ENCODE measurements at regions not wholly inside any gene's neighbourhood (a gene's known extent, or its start where the extent isn't known, plus 50 kb on each side); places are given as distances from the start of the nearest gene placed in this dataset.
"Not testable (repeated sequence)": the region's sequence is repeated elsewhere in the genome, so short reads cannot be mapped to it uniquely, and the experiment has no call there.

DNA sequence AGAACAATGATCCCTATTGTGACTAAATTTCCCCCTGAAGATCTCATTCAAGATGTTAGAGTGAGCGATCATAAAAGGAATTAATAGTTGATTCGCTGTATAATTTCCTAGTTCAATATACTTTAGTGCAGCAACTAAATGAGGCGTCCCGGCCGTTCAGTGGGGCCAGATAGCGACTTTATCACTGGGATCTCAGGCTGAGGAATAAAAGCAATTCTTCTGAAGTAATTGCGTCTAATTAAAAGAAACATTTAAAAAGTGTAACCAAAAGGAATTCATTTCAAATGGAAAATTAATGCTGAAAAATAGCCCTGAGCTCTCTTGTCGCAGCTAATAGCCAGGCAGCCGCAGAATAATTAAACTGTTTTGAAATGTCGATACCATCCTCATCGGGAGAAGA is 82.2 kb upstream of the TOP1 start:
- H3K27ac ChIP-seq (ENCODE audit: low read depth, low read length, severe bottlenecking), result no peak overlapping the region
- no peaks in the 10 kb centered on the region for H3K9me3 ChIP-seq (ENCODE audit: control insufficient read depth, low read length)
- H3K36me3 ChIP-seq (ENCODE audit: control insufficient read depth, insufficient read depth, low read length), result no peaks in the 10 kb centered on the region

GRCh38 chr20:40948465-40949267 is 80.0 kb upstream of the TOP1 start:
- Histone ChIP-seq H3K9me3 (ENCODE audit: control insufficient read depth, low read length) (peaks cover under 1% of the 10 kb centered on the region), H3K4me3 (ENCODE audit: extremely low read depth, insufficient read depth, low read length, poor library complexity, severe bottlenecking) (no peak overlapping the region), H3K4me1 (ENCODE audit: control insufficient read depth, insufficient read depth, low read length, poor library complexity, severe bottlenecking) (peaks cover 5% of the 10 kb centered on the region), H3K27ac (ENCODE audit: low read depth, low read length, severe bottlenecking) (no peak overlapping the region), H3K36me3 (ENCODE audit: control insufficient read depth, insufficient read depth, low read length) (no peaks in the 10 kb centered on the region)
- WGBS, 2 experiments (ENCODE audit: insufficient coverage in 2 of 2), result 83 to 95% methylated on average over 4 of the region's 8 CpGs

More for the DNA sequence above, 82.2 kb upstream of the TOP1 start:
- WGBS, 2 experiments (ENCODE audit: insufficient coverage in 2 of 2), result 85 to 94% methylated on average over 4 to 7 of the region's 11 CpGs
- Histone ChIP-seq H3K4me1 (ENCODE audit: control insufficient read depth, insufficient read depth, low read length, poor library complexity, severe bottlenecking) (peaks cover 5% of the 10 kb centered on the region), H3K4me3 (ENCODE audit: extremely low read depth, insufficient read depth, low read length, poor library complexity, severe bottlenecking) (no peak overlapping the region)

GRCh38 chr20:40949346-40949745 is 79.3 kb upstream of the TOP1 start:
- peaks cover 5% of the 10 kb centered on the region for H3K9me3 ChIP-seq (ENCODE audit: control insufficient read depth, low read length)
- H3K36me3 ChIP-seq (ENCODE audit: control insufficient read depth, insufficient read depth, low read length), result no peaks in the 10 kb centered on the region
- peaks cover 5% of the 10 kb centered on the region for H3K4me1 ChIP-seq (ENCODE audit: control insufficient read depth, insufficient read depth, low read length, poor library complexity, severe bottlenecking)
- no peak overlapping the region for H3K27ac ChIP-seq (ENCODE audit: low read depth, low read length, severe bottlenecking)
- no peak overlapping the region for H3K4me3 ChIP-seq (ENCODE audit: extremely low read depth, insufficient read depth, low read length, poor library complexity, severe bottlenecking)
- 88 to 100% methylated on average over 1 of the region's 2 CpGs for WGBS, 2 experiments (ENCODE audit: insufficient coverage in 2 of 2)

DNA sequence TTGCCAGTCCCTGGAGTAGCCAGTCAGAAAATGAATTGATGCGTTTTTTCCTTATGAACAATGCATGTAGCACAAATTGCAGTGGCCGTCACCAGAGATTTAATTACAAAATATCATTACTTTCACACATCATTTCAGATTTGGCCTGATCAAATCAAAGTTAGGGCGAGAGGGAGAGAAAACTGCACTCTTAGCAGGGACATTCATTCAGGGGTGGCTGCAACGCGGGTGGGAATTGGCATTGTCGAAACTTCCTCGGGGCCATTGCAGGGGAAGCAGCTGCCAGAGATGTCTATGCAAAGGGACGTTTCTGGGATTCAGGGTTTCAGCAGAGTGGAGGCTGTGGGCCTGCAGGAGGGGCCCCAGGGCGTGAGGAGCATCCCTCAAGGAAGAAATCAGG is 76.5 kb upstream of the TOP1 start:
- no peak overlapping the region for H3K4me3 ChIP-seq (ENCODE audit: extremely low read depth, insufficient read depth, low read length, poor library complexity, severe bottlenecking)
- 62 to 63% methylated on average over 8 of the region's 9 CpGs for WGBS, 2 experiments (ENCODE audit: insufficient coverage in 2 of 2)
- H3K27ac ChIP-seq (ENCODE audit: low read depth, low read length, severe bottlenecking), result no peak overlapping the region
- H3K36me3 ChIP-seq (ENCODE audit: control insufficient read depth, insufficient read depth, low read length), result no peaks in the 10 kb centered on the region
- H3K9me3 ChIP-seq (ENCODE audit: control insufficient read depth, low read length), result peaks cover 5% of the 10 kb centered on the region
- peaks cover 5% of the 10 kb centered on the region for H3K4me1 ChIP-seq (ENCODE audit: control insufficient read depth, insufficient read depth, low read length, poor library complexity, severe bottlenecking)

DNA sequence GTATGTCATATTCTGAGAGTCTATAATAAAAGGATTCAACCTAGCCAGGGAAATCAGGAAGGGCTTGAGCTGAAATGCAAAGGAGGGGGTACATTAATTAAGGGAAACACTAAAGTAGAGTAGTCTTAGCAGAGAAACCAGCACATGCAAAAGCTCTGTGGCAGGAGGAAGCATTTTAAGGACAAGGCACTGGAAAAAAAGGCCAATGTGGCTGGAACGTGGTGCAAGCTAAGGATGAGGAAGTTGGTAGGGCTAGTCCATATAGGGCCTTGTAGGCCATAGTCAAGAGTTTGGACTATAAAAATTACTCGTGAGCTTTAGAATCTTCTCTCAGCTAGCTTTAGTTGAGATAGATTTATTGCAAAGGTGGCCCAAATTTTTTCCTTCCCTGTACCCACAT is 75.2 kb upstream of the TOP1 start:
- WGBS, 2 experiments (ENCODE audit: insufficient coverage in 2 of 2), result 100% methylated on average over 1 of the region's 2 CpGs
- Histone ChIP-seq H3K4me1 (ENCODE audit: control insufficient read depth, insufficient read depth, low read length, poor library complexity, severe bottlenecking) (peaks cover 4% of the 10 kb centered on the region), H3K4me3 (ENCODE audit: extremely low read depth, insufficient read depth, low read length, poor library complexity, severe bottlenecking) (no peak overlapping the region), H3K36me3 (ENCODE audit: control insufficient read depth, insufficient read depth, low read length) (no peaks in the 10 kb centered on the region), H3K27ac (ENCODE audit: low read depth, low read length, severe bottlenecking) (no peak overlapping the region), H3K9me3 (ENCODE audit: control insufficient read depth, low read length) (peaks cover 5% of the 10 kb centered on the region)

DNA sequence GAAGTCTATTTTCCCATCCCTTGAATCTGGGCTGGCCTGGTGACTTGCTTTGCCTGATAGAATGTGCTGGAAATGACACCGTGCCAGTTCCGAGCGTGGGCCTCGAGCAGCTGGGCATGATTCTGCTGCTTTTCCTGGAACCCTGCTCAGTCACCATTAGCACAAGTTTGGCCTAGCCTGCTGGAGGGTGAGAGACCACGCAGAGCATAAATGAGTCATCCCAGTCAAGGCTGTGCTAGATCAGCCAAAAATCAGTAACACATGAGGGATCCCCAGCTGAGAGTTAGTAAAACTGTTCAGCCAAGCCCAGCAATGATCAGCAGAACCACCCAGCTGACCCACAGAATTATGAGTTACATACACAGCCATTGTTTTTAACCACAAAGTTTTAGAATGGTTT is 74.8 kb upstream of the TOP1 start:
- peaks cover 5% of the 10 kb centered on the region for H3K9me3 ChIP-seq (ENCODE audit: control insufficient read depth, low read length)
- 91 to 98% methylated on average over 5 of the region's 5 CpGs for WGBS, 2 experiments (ENCODE audit: insufficient coverage in 2 of 2)
- H3K4me1 ChIP-seq (ENCODE audit: control insufficient read depth, insufficient read depth, low read length, poor library complexity, severe bottlenecking), result no peaks in the 10 kb centered on the region
- no peaks in the 10 kb centered on the region for H3K36me3 ChIP-seq (ENCODE audit: control insufficient read depth, insufficient read depth, low read length)
- H3K27ac ChIP-seq (ENCODE audit: low read depth, low read length, severe bottlenecking), result no peak overlapping the region
- no peak overlapping the region for H3K4me3 ChIP-seq (ENCODE audit: extremely low read depth, insufficient read depth, low read length, poor library complexity, severe bottlenecking)

GRCh38 chr20:40954521-40955165 is 74.0 kb upstream of the TOP1 start:
- WGBS, 2 experiments (ENCODE audit: insufficient coverage in 2 of 2), result 94 to 98% methylated on average over 9 to 10 of the region's 10 CpGs
- no peaks in the 10 kb centered on the region for H3K36me3 ChIP-seq (ENCODE audit: control insufficient read depth, insufficient read depth, low read length)
- H3K27ac ChIP-seq (ENCODE audit: low read depth, low read length, severe bottlenecking), result no peak overlapping the region
- no peaks in the 10 kb centered on the region for H3K4me1 ChIP-seq (ENCODE audit: control insufficient read depth, insufficient read depth, low read length, poor library complexity, severe bottlenecking)
- H3K9me3 ChIP-seq (ENCODE audit: control insufficient read depth, low read length), result peaks cover 5% of the 10 kb centered on the region
- H3K4me3 ChIP-seq (ENCODE audit: extremely low read depth, insufficient read depth, low read length, poor library complexity, severe bottlenecking), result no peak overlapping the region

DNA sequence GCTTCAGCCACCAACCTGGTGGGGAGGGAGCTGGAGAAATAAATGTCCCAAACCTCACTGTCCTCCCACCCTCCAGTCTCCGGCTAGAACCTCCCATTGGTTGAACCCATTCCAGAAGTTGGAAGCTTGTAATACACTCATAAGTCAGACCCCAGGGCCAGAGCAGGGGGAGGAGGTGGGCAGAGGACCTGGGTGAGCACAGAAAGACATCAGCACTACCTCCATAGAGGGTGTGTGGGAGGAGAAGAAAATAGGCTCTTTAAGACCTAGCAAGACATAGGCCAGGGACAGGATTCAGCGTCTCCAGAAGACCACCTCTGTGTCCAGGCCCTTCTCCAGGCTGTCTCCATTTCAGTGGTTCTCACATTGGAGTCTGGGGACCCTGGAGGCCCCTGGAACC is 73.3 kb upstream of the TOP1 start:
- Histone ChIP-seq H3K27ac (ENCODE audit: low read depth, low read length, severe bottlenecking) (no peak overlapping the region), H3K36me3 (ENCODE audit: control insufficient read depth, insufficient read depth, low read length) (no peaks in the 10 kb centered on the region), H3K9me3 (ENCODE audit: control insufficient read depth, low read length) (peaks cover 5% of the 10 kb centered on the region), H3K4me1 (ENCODE audit: control insufficient read depth, insufficient read depth, low read length, poor library complexity, severe bottlenecking) (no peaks in the 10 kb centered on the region), H3K4me3 (ENCODE audit: extremely low read depth, insufficient read depth, low read length, poor library complexity, severe bottlenecking) (no peak overlapping the region)
- 67% methylated on average over 1 of the region's 2 CpGs; no CpG with 5 or more reads in 1 of the 2 experiments for WGBS, 2 experiments (ENCODE audit: insufficient coverage in 2 of 2)

GRCh38 chr20:40955826-40956225 is 72.8 kb upstream of the TOP1 start:
- not testable (repeated sequence) for H3K9me3 ChIP-seq (ENCODE audit: control insufficient read depth, low read length); H3K4me1 ChIP-seq (ENCODE audit: control insufficient read depth, insufficient read depth, low read length, poor library complexity, severe bottlenecking); H3K4me3 ChIP-seq (ENCODE audit: extremely low read depth, insufficient read depth, low read length, poor library complexity, severe bottlenecking); H3K27ac ChIP-seq (ENCODE audit: low read depth, low read length, severe bottlenecking); H3K36me3 ChIP-seq (ENCODE audit: control insufficient read depth, insufficient read depth, low read length)
- 86 to 97% methylated on average over 5 to 7 of the region's 8 CpGs for WGBS, 2 experiments (ENCODE audit: insufficient coverage in 2 of 2)

DNA sequence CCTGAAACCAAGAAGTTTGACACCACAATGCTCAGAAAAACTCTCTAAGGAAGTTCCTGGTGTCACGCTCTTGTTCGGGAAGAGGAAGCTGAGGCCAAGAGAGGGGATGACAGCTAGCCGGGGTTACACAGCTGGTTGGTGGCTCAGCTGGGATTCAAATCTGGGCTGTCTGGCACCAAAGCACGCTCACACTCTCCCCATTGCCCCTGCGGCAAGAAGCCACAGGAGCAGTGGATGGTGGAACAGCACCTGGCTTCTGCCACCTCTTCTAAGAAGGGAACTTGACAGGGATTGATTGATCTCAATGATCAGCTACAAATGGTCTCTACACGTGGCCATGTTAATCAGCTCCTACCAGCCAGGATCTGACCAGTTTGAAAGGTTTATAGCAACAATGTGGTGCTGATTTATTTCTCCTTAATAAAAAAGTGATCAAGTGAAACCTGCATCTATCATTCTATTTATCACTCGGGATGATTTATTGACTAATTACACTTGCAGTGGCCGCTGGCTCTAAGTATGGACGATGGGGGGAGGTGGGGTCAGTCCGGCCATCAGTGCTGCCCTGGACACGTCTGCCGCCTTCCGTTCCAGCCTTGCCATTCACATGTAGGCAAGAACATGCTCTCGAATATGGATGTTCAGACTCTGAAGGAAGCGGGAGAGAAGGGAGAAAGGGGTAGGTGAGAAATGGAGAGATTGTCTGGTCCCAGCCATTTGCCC is 71.9 kb upstream of the TOP1 start:
- no peaks in the 10 kb centered on the region for H3K36me3 ChIP-seq (ENCODE audit: control insufficient read depth, insufficient read depth, low read length)
- 89 to 92% methylated on average over 11 to 13 of the region's 15 CpGs for WGBS, 2 experiments (ENCODE audit: insufficient coverage in 2 of 2)
- H3K27ac ChIP-seq (ENCODE audit: low read depth, low read length, severe bottlenecking), result no peak overlapping the region
- no peaks in the 10 kb centered on the region for H3K4me1 ChIP-seq (ENCODE audit: control insufficient read depth, insufficient read depth, low read length, poor library complexity, severe bottlenecking)
- no peak overlapping the region for H3K4me3 ChIP-seq (ENCODE audit: extremely low read depth, insufficient read depth, low read length, poor library complexity, severe bottlenecking)
- peaks cover 5% of the 10 kb centered on the region for H3K9me3 ChIP-seq (ENCODE audit: control insufficient read depth, low read length)
